GM12892 (cell line): ENCODE measurements at regions not wholly inside any gene's neighbourhood (a gene's known extent, or its start where the extent isn't known, plus 50 kb on each side); places are given as distances from the start of the nearest gene placed in this dataset.

Experiments used
- POLR2A ChIP-seq: IDR thresholded peaks from 2 replicates; pipeline ENCODE4 v1.6.1; 2011; ENCODE audit warnings: low read depth, low read length, control low read depth
- POLR2AphosphoS5 ChIP-seq: IDR thresholded peaks from 2 replicates; pipeline ENCODE4 v1.6.1; 2011; ENCODE audit warnings: low read depth, low read length, control low read depth

DNA sequence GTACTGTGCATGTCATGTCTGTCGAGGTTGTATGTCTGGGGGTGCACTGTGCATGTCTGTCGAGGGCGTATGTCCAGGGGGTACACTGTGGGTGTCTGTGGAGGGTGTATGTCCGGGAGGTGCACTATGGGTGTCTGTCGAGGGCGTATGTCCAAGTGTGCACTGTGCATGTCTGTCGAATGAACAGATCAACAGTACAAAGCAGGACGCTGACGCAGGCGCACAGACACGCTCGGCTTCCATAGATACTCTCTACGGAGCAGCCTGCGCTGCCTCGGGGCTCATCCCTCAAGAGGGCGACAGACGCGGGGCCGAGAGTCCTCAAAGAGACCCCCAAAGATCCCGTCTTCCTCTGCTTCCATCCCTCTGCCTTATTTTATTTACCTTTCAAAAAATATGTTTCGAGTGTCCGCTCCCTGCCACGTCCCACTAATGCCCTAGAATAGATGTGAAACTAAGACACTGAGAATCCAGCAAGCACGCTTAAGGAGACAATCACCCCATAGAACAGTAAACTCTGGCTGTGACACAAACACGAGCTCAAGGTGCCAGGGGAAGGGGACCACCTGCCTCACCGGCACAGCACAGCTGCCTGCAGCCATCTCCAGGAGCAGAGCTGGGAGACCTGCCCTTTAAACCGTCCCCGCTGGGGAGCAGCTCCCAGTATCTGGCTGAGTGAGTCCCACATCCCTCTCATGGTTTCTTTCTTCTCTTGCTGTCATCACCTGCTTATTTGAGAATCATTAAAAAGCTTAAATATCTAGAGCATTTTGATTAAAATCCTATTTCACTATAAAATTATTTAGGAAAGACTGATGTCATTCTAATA lies 250.5 kb upstream of the MYT1L start:
- TF ChIP-seq POLR2A (no peak), POLR2AphosphoS5 (no peak)
